ENCODE measurements at regions not wholly inside any gene's neighbourhood (a gene's known extent, or its start where the extent isn't known, plus 50 kb on each side); places are given as distances from the start of the nearest gene placed in this dataset.

DNA sequence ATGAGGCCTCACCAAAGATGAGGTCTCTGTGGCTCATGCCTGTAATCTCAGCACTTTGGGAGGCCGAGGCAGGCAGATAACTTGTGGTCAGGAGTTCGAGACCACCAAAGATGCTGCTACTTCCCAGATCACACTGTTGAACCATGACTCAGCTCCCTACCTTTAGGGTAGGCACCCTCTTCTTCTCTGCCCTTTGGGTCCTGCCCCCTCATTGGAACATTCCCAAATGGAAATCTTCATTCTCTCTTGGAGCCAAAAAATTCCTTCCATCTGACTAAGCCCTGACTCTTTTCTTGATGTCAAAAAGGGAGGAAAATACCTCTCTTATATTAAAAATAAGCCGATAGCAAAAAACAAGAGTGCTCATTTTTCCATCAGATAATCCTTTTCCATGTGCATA lies 183.5 kb downstream of the PAX3 start:
- peaks cover 65% of the 10 kb centered on the region for H3K27me3 Mint-ChIP-seq (ENCODE audit: unreplicated experiment)
- intact Hi-C loops (cut with micrococcal nuclease; ENCODE audit: unreplicated experiment): no loop called here
- H3K4me1 Mint-ChIP-seq (ENCODE audit: low read depth, unreplicated experiment): no peaks in the 10 kb centered on the region
- no peaks in the 10 kb centered on the region for H3K36me3 Mint-ChIP-seq (ENCODE audit: insufficient read depth, unreplicated experiment)
- TF ChIP-seq, protein P1, sequence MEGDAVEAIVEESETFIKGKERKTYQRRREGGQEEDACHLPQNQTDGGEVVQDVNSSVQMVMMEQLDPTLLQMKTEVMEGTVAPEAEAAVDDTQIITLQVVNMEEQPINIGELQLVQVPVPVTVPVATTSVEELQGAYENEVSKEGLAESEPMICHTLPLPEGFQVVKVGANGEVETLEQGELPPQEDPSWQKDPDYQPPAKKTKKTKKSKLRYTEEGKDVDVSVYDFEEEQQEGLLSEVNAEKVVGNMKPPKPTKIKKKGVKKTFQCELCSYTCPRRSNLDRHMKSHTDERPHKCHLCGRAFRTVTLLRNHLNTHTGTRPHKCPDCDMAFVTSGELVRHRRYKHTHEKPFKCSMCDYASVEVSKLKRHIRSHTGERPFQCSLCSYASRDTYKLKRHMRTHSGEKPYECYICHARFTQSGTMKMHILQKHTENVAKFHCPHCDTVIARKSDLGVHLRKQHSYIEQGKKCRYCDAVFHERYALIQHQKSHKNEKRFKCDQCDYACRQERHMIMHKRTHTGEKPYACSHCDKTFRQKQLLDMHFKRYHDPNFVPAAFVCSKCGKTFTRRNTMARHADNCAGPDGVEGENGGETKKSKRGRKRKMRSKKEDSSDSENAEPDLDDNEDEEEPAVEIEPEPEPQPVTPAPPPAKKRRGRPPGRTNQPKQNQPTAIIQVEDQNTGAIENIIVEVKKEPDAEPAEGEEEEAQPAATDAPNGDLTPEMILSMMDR (IDR thresholded peaks at IDR 0.05; ENCODE audit: unreplicated experiment): no peak
- no peak overlapping the region for H3K27ac Mint-ChIP-seq (ENCODE audit: unreplicated experiment)
- no peak for DNase-seq
- BruUV-seq (replicated peaks): no TSS peak
- peaks cover 2% of the 10 kb centered on the region for H3K9me3 Mint-ChIP-seq (ENCODE audit: low read depth, unreplicated experiment)
- no peak overlapping the region for H3K4me3 Mint-ChIP-seq (ENCODE audit: low read depth, unreplicated experiment)
- CTCF ChIA-PET: no interaction called here

DNA sequence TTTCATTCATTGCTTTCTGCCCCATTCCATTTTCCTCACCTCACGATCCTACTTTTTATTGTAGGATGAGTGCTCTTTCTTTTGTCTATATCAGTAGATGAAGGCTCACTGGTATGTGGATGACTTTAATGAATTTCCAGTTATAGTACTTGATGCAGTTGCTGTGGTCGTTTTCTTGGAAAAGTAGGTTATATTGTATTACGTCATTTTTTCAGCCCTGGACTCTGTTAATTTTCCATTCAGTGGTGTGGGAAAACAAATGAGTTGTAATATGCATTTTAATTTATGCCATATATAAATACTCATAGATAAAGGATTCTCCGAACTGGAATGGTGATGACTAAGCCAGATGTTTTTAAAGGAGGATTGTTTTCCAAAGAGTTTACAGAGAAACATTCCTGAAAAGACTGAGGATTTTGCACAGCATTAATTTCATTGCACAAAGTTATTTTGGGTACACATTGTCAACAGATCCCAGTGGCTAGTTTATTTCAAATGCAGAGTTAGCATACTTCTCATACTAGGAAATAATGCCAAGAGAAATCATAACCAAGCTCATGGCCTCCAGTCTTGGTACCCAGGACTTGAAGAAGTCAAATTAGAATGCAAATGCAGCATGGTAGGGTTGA lies 189.7 kb downstream of the PAX3 start:
- Mint-ChIP-seq H3K36me3 (ENCODE audit: insufficient read depth, unreplicated experiment) (no peaks in the 10 kb centered on the region), H3K27ac (ENCODE audit: unreplicated experiment) (no peak overlapping the region), H3K4me1 (ENCODE audit: low read depth, unreplicated experiment) (no peaks in the 10 kb centered on the region), H3K27me3 (ENCODE audit: unreplicated experiment) (peaks cover 66% of the 10 kb centered on the region), H3K9me3 (ENCODE audit: low read depth, unreplicated experiment) (no peaks in the 10 kb centered on the region), H3K4me3 (ENCODE audit: low read depth, unreplicated experiment) (no peak overlapping the region)
- intact Hi-C loops (cut with micrococcal nuclease; ENCODE audit: unreplicated experiment): no loop called here
- TF ChIP-seq, protein P1 (IDR thresholded peaks at IDR 0.05; ENCODE audit: unreplicated experiment): no peak
- CTCF ChIA-PET: no interaction called here
- no peak for DNase-seq
- BruUV-seq (replicated peaks): no TSS peak

DNA sequence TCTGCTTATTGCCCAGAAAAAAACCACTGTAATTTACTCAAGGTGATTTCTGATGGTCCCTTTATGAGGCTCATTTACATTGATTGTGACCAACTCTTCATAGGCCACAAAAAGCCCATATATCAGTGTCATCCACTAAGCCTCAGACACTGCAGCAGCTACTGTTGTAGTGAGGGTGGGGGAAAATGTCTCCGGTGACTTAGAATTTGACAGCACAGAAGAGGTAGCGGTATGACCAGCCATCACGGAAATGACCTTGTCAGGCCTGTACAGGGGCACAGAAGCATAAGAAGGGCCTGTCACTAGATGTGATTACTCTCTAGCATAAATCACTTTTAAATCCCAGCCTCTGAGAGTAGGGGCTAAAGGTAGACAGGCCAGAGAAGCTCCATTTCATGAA lies 190.3 kb downstream of the PAX3 start:
- CTCF ChIA-PET: no interaction called here

GRCh38 chr2:222105046-222105445 lies 193.8 kb downstream of the PAX3 start:
- Mint-ChIP-seq H3K27ac (ENCODE audit: unreplicated experiment) (no peak overlapping the region), H3K4me3 (ENCODE audit: low read depth, unreplicated experiment) (no peak overlapping the region), H3K9me3 (ENCODE audit: low read depth, unreplicated experiment) (no peaks in the 10 kb centered on the region), H3K27me3 (ENCODE audit: unreplicated experiment) (peaks cover 64% of the 10 kb centered on the region), H3K4me1 (ENCODE audit: low read depth, unreplicated experiment) (no peaks in the 10 kb centered on the region), H3K36me3 (ENCODE audit: insufficient read depth, unreplicated experiment) (no peaks in the 10 kb centered on the region)
- intact Hi-C loops (cut with micrococcal nuclease; ENCODE audit: unreplicated experiment): no loop called here
- TF ChIP-seq, protein P1 (IDR thresholded peaks at IDR 0.05; ENCODE audit: unreplicated experiment): no peak
- no peak for DNase-seq
- CTCF ChIA-PET: no interaction called here
- BruUV-seq (replicated peaks): no TSS peak

More for the DNA sequence above, 190.3 kb downstream of the PAX3 start:
- H3K27ac Mint-ChIP-seq (ENCODE audit: unreplicated experiment): no peak overlapping the region
- DNase-seq: no peak
- peaks cover 69% of the 10 kb centered on the region for H3K27me3 Mint-ChIP-seq (ENCODE audit: unreplicated experiment)
- TF ChIP-seq, protein P1 (IDR thresholded peaks at IDR 0.05; ENCODE audit: unreplicated experiment): no peak
- H3K4me3 Mint-ChIP-seq (ENCODE audit: low read depth, unreplicated experiment): no peak overlapping the region
- no TSS peak for BruUV-seq (replicated peaks)
- intact Hi-C loops (cut with micrococcal nuclease; ENCODE audit: unreplicated experiment): no loop called here
- no peaks in the 10 kb centered on the region for H3K9me3 Mint-ChIP-seq (ENCODE audit: low read depth, unreplicated experiment)
- no peaks in the 10 kb centered on the region for H3K4me1 Mint-ChIP-seq (ENCODE audit: low read depth, unreplicated experiment)
- H3K36me3 Mint-ChIP-seq (ENCODE audit: insufficient read depth, unreplicated experiment): no peaks in the 10 kb centered on the region

All from Calu3 (cell line).